CD4-positive, CD25-positive, alpha-beta regulatory T cell (primary cell): ENCODE measurements at regions not wholly inside any gene's neighbourhood (a gene's known extent, or its start where the extent isn't known, plus 50 kb on each side); places are given as distances from the start of the nearest gene placed in this dataset.

Experiments
- ATAC-seq, 2 donors: fragments of 150-1000 bp; cut with Tn5 transposase; one replicate each; pipeline ENCODE4 v1.10.0; 2021; ENCODE audit warnings: low read depth in 2 of 2, moderate number of reproducible peaks in 2 of 2, moderate library complexity in 1 of 2
- DNase-seq, 3 donors: peaks; one replicate each; pipeline versions ENCODE4 v3.0.0 to v3.0.0-alpha.2; 2012 to 2022; ENCODE audit warnings: mixed read lengths in 1 of 3
- H3K27ac ChIP-seq: one replicate; pipeline ENCODE4 v1.7.0; 2013; ENCODE audit warnings: mild to moderate bottlenecking, low read length; ENCODE audit not compliant: insufficient read depth, poor library complexity, severe bottlenecking
- H3K27me3 ChIP-seq: one replicate; pipeline ENCODE4 v1.7.0; 2013; ENCODE audit warnings: low read length; ENCODE audit not compliant: control insufficient read depth, insufficient read depth
- H3K36me3 ChIP-seq: one replicate; pipeline ENCODE4 v1.7.0; 2013; ENCODE audit warnings: mild to moderate bottlenecking, low read length, moderate library complexity; ENCODE audit not compliant: control insufficient read depth, insufficient read depth
- H3K4me1 ChIP-seq: 2 replicates; pipeline ENCODE4 v1.7.0; 2013; ENCODE audit warnings: mild to moderate bottlenecking, low read length; ENCODE audit not compliant: insufficient read depth, control insufficient read depth, poor library complexity, severe bottlenecking
- H3K4me3 ChIP-seq: one replicate; pipeline ENCODE4 v1.7.0; 2013; ENCODE audit warnings: low read depth, mild to moderate bottlenecking, low read length, moderate library complexity
- H3K9me3 ChIP-seq, 2 experiments: 1 replicate in 1 of 2; 2 replicates in 1 of 2; pipeline ENCODE4 v1.7.0; 2013; ENCODE audit warnings: low read length in 2 of 2, mild to moderate bottlenecking in 1 of 2, moderate library complexity in 1 of 2; ENCODE audit not compliant: control insufficient read depth in 2 of 2
- H3K27ac Mint-ChIP-seq, 3 donors: one replicate each; pipeline ENCODE4 v1.8.0; 2020 to 2022; ENCODE audit warnings: mild to moderate bottlenecking in 3 of 3, mixed read lengths in 3 of 3, moderate library complexity in 2 of 3
- H3K27me3 Mint-ChIP-seq: one replicate; pipeline ENCODE4 v1.8.0; 2022; ENCODE audit warnings: mild to moderate bottlenecking, mixed read lengths
- H3K36me3 Mint-ChIP-seq: one replicate; pipeline ENCODE4 v1.8.0; 2020; ENCODE audit warnings: mixed read lengths
- H3K4me1 Mint-ChIP-seq, 4 donors: one replicate each; pipeline ENCODE4 v1.8.0; 2020 to 2022; ENCODE audit warnings: mixed read lengths in 4 of 4, mild to moderate bottlenecking in 1 of 4
- H3K4me3 Mint-ChIP-seq, 4 donors: one replicate each; pipeline ENCODE4 v1.8.0; 2020 to 2022; ENCODE audit warnings: mild to moderate bottlenecking in 4 of 4, mixed read lengths in 4 of 4, moderate library complexity in 3 of 4
- H3K9me3 Mint-ChIP-seq, 7 donors: one replicate each; pipeline ENCODE4 v1.8.0; 2020 to 2022; ENCODE audit warnings: mixed read lengths in 7 of 7, mild to moderate bottlenecking in 3 of 7, moderate library complexity in 2 of 7

GRCh38 chr9:82332018-82332773 is 343.6 kb downstream of the SPATA31D1 start:
- Histone ChIP-seq H3K9me3 (peaks cover 0 to under 1% of the 10 kb centered on the region in 2 experiments), H3K27ac (no peak overlapping the region), H3K4me3 (no peak overlapping the region), H3K36me3 (no peaks in the 10 kb centered on the region), H3K4me1 (no peaks in the 10 kb centered on the region), H3K27me3 (no peaks in the 10 kb centered on the region)
- DNase-seq: no peak
- ATAC-seq: no peak
- H3K4me1 Mint-ChIP-seq: no peaks in the 10 kb centered on the region
- no peaks in the 10 kb centered on the region for H3K36me3 Mint-ChIP-seq
- no peaks in the 10 kb centered on the region for H3K27me3 Mint-ChIP-seq
- peaks cover 0 to 16% (median 8%) of the 10 kb centered on the region in 7 donors for H3K9me3 Mint-ChIP-seq
- no peak overlapping the region for H3K27ac Mint-ChIP-seq
- H3K4me3 Mint-ChIP-seq: no peak overlapping the region

- Histone ChIP-seq H3K27me3 (no peaks in the 10 kb centered on the region), H3K36me3 (no peaks in the 10 kb centered on the region), H3K4me3 (no peak overlapping the region), H3K27ac (no peak overlapping the region), H3K9me3 (no peaks in the 10 kb centered on the region), H3K4me1 (no peaks in the 10 kb centered on the region)
- Mint-ChIP-seq H3K4me3 (no peak overlapping the region), H3K4me1 (no peaks in the 10 kb centered on the region), H3K9me3 (peaks cover 0 to 14% (median 7%) of the 10 kb centered on the region in 7 donors), H3K27ac (no peak overlapping the region), H3K27me3 (no peaks in the 10 kb centered on the region), H3K36me3 (no peaks in the 10 kb centered on the region)
- no peak for ATAC-seq
- no peak for DNase-seq
Measured at GRCh38 chr9:82332774-82333152, 344.2 kb downstream of the SPATA31D1 start.

GRCh38 chr9:82333671-82334070 is 345.1 kb downstream of the SPATA31D1 start:
- no peaks in the 10 kb centered on the region for H3K9me3 ChIP-seq
- no peaks in the 10 kb centered on the region for H3K4me1 Mint-ChIP-seq
- H3K27me3 Mint-ChIP-seq: no peaks in the 10 kb centered on the region
- H3K27ac Mint-ChIP-seq: no peak overlapping the region
- no peaks in the 10 kb centered on the region for H3K27me3 ChIP-seq
- no peaks in the 10 kb centered on the region for H3K4me1 ChIP-seq
- H3K4me3 Mint-ChIP-seq: no peak overlapping the region
- H3K4me3 ChIP-seq: no peak overlapping the region
- H3K36me3 Mint-ChIP-seq: no peaks in the 10 kb centered on the region
- ATAC-seq (no peak), DNase-seq (no peak)
- no peaks in the 10 kb centered on the region for H3K36me3 ChIP-seq
- no peak overlapping the region for H3K27ac ChIP-seq
- peaks cover 0 to 14% (median 6%) of the 10 kb centered on the region in 7 donors for H3K9me3 Mint-ChIP-seq

GRCh38 chr9:82334286-82334685 is 345.7 kb downstream of the SPATA31D1 start:
- H3K9me3 ChIP-seq: no peaks in the 10 kb centered on the region
- no peak overlapping the region for H3K4me3 Mint-ChIP-seq
- no peak overlapping the region for H3K27ac Mint-ChIP-seq

GRCh38 chr9:82337351-82337750 is 348.8 kb downstream of the SPATA31D1 start:
- Histone ChIP-seq H3K36me3 (no peaks in the 10 kb centered on the region), H3K27me3 (no peaks in the 10 kb centered on the region), H3K4me1 (no peaks in the 10 kb centered on the region), H3K4me3 (no peak overlapping the region), H3K27ac (no peak overlapping the region), H3K9me3 (no peaks in the 10 kb centered on the region)
- peaks cover 2 to 14% (median 4%) of the 10 kb centered on the region in 7 donors for H3K9me3 Mint-ChIP-seq
- H3K27me3 Mint-ChIP-seq: no peaks in the 10 kb centered on the region
- DNase-seq (no peak), ATAC-seq (no peak)
- H3K4me3 Mint-ChIP-seq: no peak overlapping the region
- H3K4me1 Mint-ChIP-seq: no peaks in the 10 kb centered on the region
- no peaks in the 10 kb centered on the region for H3K36me3 Mint-ChIP-seq
- H3K27ac Mint-ChIP-seq: no peak overlapping the region

More at GRCh38 chr9:82334286-82334685, 345.7 kb downstream of the SPATA31D1 start:
- Histone ChIP-seq H3K4me1 (no peaks in the 10 kb centered on the region), H3K27me3 (no peaks in the 10 kb centered on the region), H3K27ac (no peak overlapping the region), H3K36me3 (no peaks in the 10 kb centered on the region), H3K4me3 (no peak overlapping the region)
- no peaks in the 10 kb centered on the region for H3K36me3 Mint-ChIP-seq
- ATAC-seq (no peak), DNase-seq (no peak)
- no peaks in the 10 kb centered on the region for H3K4me1 Mint-ChIP-seq
- H3K27me3 Mint-ChIP-seq: no peaks in the 10 kb centered on the region
- H3K9me3 Mint-ChIP-seq: peaks cover 1 to 10% (median 6%) of the 10 kb centered on the region in 7 donors

- Mint-ChIP-seq H3K36me3 (no peaks in the 10 kb centered on the region), H3K9me3 (peaks cover 0 to 23% (median 7%) of the 10 kb centered on the region in 7 donors), H3K4me3 (no peak overlapping the region), H3K27me3 (no peaks in the 10 kb centered on the region), H3K4me1 (no peaks in the 10 kb centered on the region), H3K27ac (no peak overlapping the region)
- H3K4me1 ChIP-seq: no peaks in the 10 kb centered on the region
- no peak for DNase-seq
- H3K36me3 ChIP-seq: no peaks in the 10 kb centered on the region
- H3K9me3 ChIP-seq: peaks cover 0 to 14% of the 10 kb centered on the region in 2 experiments
- ATAC-seq: no peak
- H3K27ac ChIP-seq: no peak overlapping the region
- no peaks in the 10 kb centered on the region for H3K27me3 ChIP-seq
- no peak overlapping the region for H3K4me3 ChIP-seq
Measured at GRCh38 chr9:82342046-82342445, 353.5 kb downstream of the SPATA31D1 start.

GRCh38 chr9:82346040-82346439 is 357.5 kb downstream of the SPATA31D1 start:
- Histone ChIP-seq H3K9me3 (peaks cover 3 to 14% of the 10 kb centered on the region in 2 experiments), H3K4me1 (no peaks in the 10 kb centered on the region), H3K27ac (no peak overlapping the region), H3K4me3 (no peak overlapping the region), H3K27me3 (no peaks in the 10 kb centered on the region), H3K36me3 (no peaks in the 10 kb centered on the region)
- DNase-seq (no peak), ATAC-seq (no peak)
- Mint-ChIP-seq H3K36me3 (no peaks in the 10 kb centered on the region), H3K9me3 (peaks cover 0 to 34% (median 9%) of the 10 kb centered on the region in 7 donors), H3K4me1 (no peaks in the 10 kb centered on the region), H3K27me3 (no peaks in the 10 kb centered on the region), H3K4me3 (no peak overlapping the region), H3K27ac (no peak overlapping the region)

GRCh38 chr9:82353631-82354278 is 365.2 kb downstream of the SPATA31D1 start:
- no peaks in the 10 kb centered on the region for H3K36me3 Mint-ChIP-seq
- peaks cover 0 to 3% of the 10 kb centered on the region in 2 experiments for H3K9me3 ChIP-seq
- H3K27me3 Mint-ChIP-seq: no peaks in the 10 kb centered on the region
- H3K9me3 Mint-ChIP-seq: peaks cover 0 to 19% (median 1%) of the 10 kb centered on the region in 7 donors
- no peaks in the 10 kb centered on the region for H3K4me1 Mint-ChIP-seq
- H3K27ac ChIP-seq: no peak overlapping the region
- H3K4me1 ChIP-seq: no peaks in the 10 kb centered on the region
- no peak overlapping the region for H3K4me3 ChIP-seq
- no peaks in the 10 kb centered on the region for H3K36me3 ChIP-seq
- no peak for DNase-seq
- no peak overlapping the region for H3K4me3 Mint-ChIP-seq
- no peaks in the 10 kb centered on the region for H3K27me3 ChIP-seq
- no peak overlapping the region for H3K27ac Mint-ChIP-seq
- ATAC-seq: no peak
